Smooth muscle cell (in vitro differentiated cells): ENCODE measurements at regions not wholly inside any gene's neighbourhood (a gene's known extent, or its start where the extent isn't known, plus 50 kb on each side); places are given as distances from the start of the nearest gene placed in this dataset.
"Not testable (repeated sequence)": the region's sequence is repeated elsewhere in the genome, so short reads cannot be mapped to it uniquely, and the experiment has no call there.

Experiments used
- DNase-seq: peaks from one replicate; lab custom pipeline; 2025; ENCODE audit not compliant: unreplicated experiment; lab: John Stamatoyannopoulos, UW
- H2AFZ ChIP-seq: fragments of 200-600 bp; sonication (generic); 2 replicates; pipeline ENCODE4 v1.6.0; 2016; ENCODE audit warnings: antibody characterized with exemption, low read depth, mild to moderate bottlenecking
- H3F3A ChIP-seq: fragments of 200-600 bp; sonication (generic); 2 replicates; pipeline ENCODE4 v1.6.0; 2017; ENCODE audit warnings: antibody characterized with exemption, low read depth
- H3K27ac ChIP-seq: fragments of 200-600 bp; sonication (generic); 2 replicates; pipeline ENCODE4 v1.5.1; 2016; ENCODE audit warnings: low read depth, mild to moderate bottlenecking
- H3K27me3 ChIP-seq: fragments of 200-600 bp; sonication (generic); 2 replicates; pipeline ENCODE4 v1.6.1; 2016; ENCODE audit warnings: low read depth, mild to moderate bottlenecking
- H3K36me3 ChIP-seq: fragments of 200-600 bp; sonication (generic); 2 replicates; pipeline ENCODE4 v1.5.1; 2016; ENCODE audit warnings: low read depth
- H3K4me1 ChIP-seq: fragments of 200-600 bp; sonication (generic); 2 replicates; pipeline ENCODE4 v1.5.1; 2016; ENCODE audit warnings: low read depth
- H3K4me2 ChIP-seq: fragments of 200-600 bp; sonication (generic); 2 replicates; pipeline ENCODE4 v1.6.0; 2016; ENCODE audit warnings: mild to moderate bottlenecking
- H3K4me3 ChIP-seq: fragments of 200-600 bp; sonication (generic); 2 replicates; pipeline ENCODE4 v1.5.1; 2016; ENCODE audit warnings: mild to moderate bottlenecking
- H3K79me2 ChIP-seq: fragments of 200-600 bp; sonication (generic); 2 replicates; pipeline ENCODE4 v1.6.0; 2016; ENCODE audit warnings: low read depth, mild to moderate bottlenecking
- H3K9ac ChIP-seq: fragments of 200-600 bp; sonication (generic); 2 replicates; pipeline ENCODE4 v1.6.0; 2016; ENCODE audit warnings: low read depth
- H3K9me3 ChIP-seq: fragments of 200-600 bp; sonication (generic); replicated peaks from 2 replicates; pipeline ENCODE4 v1.5.1; 2016; ENCODE audit warnings: low read depth
- H4K20me1 ChIP-seq: fragments of 200-600 bp; sonication (generic); 2 replicates; pipeline ENCODE4 v1.6.0; 2016; ENCODE audit warnings: low read depth
- WGBS: methylation state at CpG from one replicate; pipeline ENCODE4 v1.1.7; 2016; ENCODE audit warnings: low lambda C conversion rate; 5-methylcytosine and 5-hydroxymethylcytosine counted together
- TF ChIP-seq, protein P1 (sequence below): fragments of 200-600 bp; sonication (generic); IDR thresholded peaks from 2 replicates; pipeline ENCODE4 v1.5.1; 2017; ENCODE audit warnings: borderline replicate concordance, mild to moderate bottlenecking, antibody characterized with exemption; ENCODE audit not compliant: insufficient read depth, poor library complexity, severe bottlenecking

DNA sequence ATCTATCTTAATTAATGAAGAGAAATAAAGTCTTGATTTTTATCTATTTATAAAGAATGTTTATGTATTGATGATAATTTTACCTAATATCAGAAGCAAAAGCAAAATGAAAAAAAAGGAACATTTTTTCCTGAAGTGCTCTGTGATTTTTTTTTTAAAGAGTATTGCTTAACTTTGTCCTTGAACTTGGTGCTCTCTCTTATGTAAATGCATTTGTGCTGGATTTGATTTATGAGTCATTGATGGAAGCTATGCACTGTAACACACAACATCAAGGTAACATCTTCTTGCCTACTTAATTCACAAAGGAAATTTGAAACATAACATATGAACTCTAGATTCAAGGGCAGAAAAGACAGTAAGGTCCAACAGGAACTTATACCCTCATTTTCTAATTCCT, 312.9 kb upstream of the CDH19 start:
- H3K4me3 ChIP-seq = no peak overlapping the region
- no peaks in the 10 kb centered on the region for H3K4me1 ChIP-seq
- no peak overlapping the region for H3K4me2 ChIP-seq
- no peaks in the 10 kb centered on the region for H3K27me3 ChIP-seq
- no peak overlapping the region for H3K27ac ChIP-seq
- H3K9ac ChIP-seq = no peak overlapping the region
- H3F3A ChIP-seq = no peaks in the 10 kb centered on the region
- TF ChIP-seq, protein P1, sequence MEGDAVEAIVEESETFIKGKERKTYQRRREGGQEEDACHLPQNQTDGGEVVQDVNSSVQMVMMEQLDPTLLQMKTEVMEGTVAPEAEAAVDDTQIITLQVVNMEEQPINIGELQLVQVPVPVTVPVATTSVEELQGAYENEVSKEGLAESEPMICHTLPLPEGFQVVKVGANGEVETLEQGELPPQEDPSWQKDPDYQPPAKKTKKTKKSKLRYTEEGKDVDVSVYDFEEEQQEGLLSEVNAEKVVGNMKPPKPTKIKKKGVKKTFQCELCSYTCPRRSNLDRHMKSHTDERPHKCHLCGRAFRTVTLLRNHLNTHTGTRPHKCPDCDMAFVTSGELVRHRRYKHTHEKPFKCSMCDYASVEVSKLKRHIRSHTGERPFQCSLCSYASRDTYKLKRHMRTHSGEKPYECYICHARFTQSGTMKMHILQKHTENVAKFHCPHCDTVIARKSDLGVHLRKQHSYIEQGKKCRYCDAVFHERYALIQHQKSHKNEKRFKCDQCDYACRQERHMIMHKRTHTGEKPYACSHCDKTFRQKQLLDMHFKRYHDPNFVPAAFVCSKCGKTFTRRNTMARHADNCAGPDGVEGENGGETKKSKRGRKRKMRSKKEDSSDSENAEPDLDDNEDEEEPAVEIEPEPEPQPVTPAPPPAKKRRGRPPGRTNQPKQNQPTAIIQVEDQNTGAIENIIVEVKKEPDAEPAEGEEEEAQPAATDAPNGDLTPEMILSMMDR = no peak
- H4K20me1 ChIP-seq = no peaks in the 10 kb centered on the region
- H2AFZ ChIP-seq = no peak overlapping the region
- H3K36me3 ChIP-seq = no peaks in the 10 kb centered on the region
- H3K9me3 ChIP-seq = no peaks in the 10 kb centered on the region
- DNase-seq = no peak
- no peaks in the 10 kb centered on the region for H3K79me2 ChIP-seq

DNA sequence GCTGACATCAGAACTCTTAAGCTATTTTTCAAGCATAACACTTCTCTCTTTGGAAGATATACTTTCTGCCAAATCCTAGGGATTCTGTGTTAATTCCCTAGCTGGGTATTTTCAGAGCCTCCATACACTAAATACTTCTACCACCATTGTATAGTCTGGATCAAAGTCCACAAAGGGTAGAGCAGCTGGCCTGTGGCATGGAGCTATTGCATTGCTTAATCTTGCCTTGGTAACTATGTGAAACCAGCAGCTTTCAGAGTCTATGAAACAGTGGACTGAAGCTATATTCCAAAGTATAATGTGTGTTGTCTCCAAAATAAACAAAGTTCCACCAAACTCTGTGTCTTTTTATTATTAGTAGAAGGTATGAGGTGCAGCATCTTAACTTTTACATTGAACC, 296.9 kb upstream of the CDH19 start:
- Histone ChIP-seq H3K4me1 (no peaks in the 10 kb centered on the region), H2AFZ (no peak overlapping the region), H3K79me2 (no peaks in the 10 kb centered on the region), H3K4me2 (no peak overlapping the region), H3F3A (no peaks in the 10 kb centered on the region), H3K4me3 (no peak overlapping the region), H3K27ac (no peak overlapping the region), H3K9me3 (no peaks in the 10 kb centered on the region), H3K9ac (no peak overlapping the region), H4K20me1 (no peaks in the 10 kb centered on the region), H3K27me3 (no peaks in the 10 kb centered on the region), H3K36me3 (no peaks in the 10 kb centered on the region)
- no peak for DNase-seq
- TF ChIP-seq, protein P1 = no peak

DNA sequence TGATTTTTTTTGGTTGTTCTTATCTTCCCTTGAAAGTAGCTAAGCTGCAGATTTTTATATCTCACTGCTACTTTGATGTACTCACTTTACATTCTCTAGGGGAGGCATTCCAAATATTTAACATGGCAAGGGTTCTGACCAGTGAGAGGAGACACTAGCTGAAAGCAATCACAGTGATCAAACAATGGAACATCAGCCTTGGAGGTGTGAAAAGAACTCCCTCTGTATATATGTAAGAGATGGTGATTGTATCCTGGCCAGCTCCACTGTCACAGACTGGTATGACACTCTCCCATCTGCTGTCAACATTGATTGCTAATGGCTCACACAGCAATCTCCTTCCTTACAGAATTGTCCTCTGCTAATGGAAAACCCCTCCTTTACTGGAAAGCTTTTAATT, 291.7 kb upstream of the CDH19 start:
- no peaks in the 10 kb centered on the region for H4K20me1 ChIP-seq
- H3K9me3 ChIP-seq = no peaks in the 10 kb centered on the region
- H2AFZ ChIP-seq = no peak overlapping the region
- H3F3A ChIP-seq = no peaks in the 10 kb centered on the region
- H3K4me3 ChIP-seq = no peak overlapping the region
- no peak for DNase-seq
- H3K4me2 ChIP-seq = no peak overlapping the region
- H3K27ac ChIP-seq = no peak overlapping the region
- no peaks in the 10 kb centered on the region for H3K36me3 ChIP-seq
- H3K79me2 ChIP-seq = no peaks in the 10 kb centered on the region
- H3K27me3 ChIP-seq = no peaks in the 10 kb centered on the region
- H3K4me1 ChIP-seq = no peaks in the 10 kb centered on the region
- H3K9ac ChIP-seq = no peak overlapping the region
- TF ChIP-seq, protein P1 = no peak

DNA sequence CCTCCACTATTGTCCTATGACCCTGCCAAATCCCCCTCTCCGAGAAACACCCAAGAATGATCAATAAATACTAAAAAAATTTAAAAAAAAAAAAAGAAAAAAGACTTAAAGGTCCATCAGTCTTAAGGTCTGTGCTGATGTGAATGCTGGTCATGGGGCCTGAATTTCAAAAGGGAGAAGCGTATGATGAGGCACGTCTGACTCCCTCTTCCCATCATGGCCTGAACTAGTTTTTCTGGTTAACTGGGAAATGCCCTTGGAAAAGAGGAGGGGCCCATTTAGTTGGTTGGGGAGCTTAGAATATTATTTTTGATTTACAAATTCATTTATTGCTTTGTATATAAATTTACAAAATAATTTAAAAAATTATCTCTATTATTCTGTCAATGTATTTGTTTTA, 291.0 kb upstream of the CDH19 start:
- H3K27ac ChIP-seq = no peak overlapping the region
- no peak overlapping the region for H2AFZ ChIP-seq
- WGBS = 78% methylated on average over 3 of the region's 3 CpGs
- no peaks in the 10 kb centered on the region for H4K20me1 ChIP-seq
- no peaks in the 10 kb centered on the region for H3K4me1 ChIP-seq
- H3K4me3 ChIP-seq = no peak overlapping the region
- TF ChIP-seq, protein P1 = no peak
- DNase-seq = no peak
- no peaks in the 10 kb centered on the region for H3K9me3 ChIP-seq
- no peak overlapping the region for H3K4me2 ChIP-seq
- H3K36me3 ChIP-seq = no peaks in the 10 kb centered on the region
- H3K27me3 ChIP-seq = no peaks in the 10 kb centered on the region
- no peaks in the 10 kb centered on the region for H3F3A ChIP-seq
- H3K9ac ChIP-seq = no peak overlapping the region
- no peaks in the 10 kb centered on the region for H3K79me2 ChIP-seq

DNA sequence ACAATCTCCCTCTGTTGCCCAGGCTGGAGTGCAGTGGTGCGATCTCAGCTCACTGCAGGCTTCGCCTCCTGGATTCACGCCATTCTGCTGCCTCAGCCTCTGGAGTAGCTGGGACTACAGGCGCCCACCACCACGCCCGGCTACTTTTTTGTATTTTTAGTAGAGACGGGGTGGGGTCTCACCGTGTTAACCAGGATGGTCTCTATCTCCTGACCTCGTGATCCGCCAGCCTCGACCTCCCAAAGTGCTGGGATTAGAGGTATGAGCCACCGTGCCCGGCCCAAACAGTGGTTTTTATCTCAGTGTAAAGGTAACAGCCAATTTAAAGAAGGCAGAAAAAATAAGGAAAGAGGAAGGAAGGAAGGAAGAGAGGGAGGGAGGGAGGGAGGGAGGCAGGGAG, 288.5 kb upstream of the CDH19 start:
- H3K9me3 ChIP-seq, H3K4me3 ChIP-seq, H3K4me1 ChIP-seq, H4K20me1 ChIP-seq, H3K36me3 ChIP-seq, DNase-seq, H2AFZ ChIP-seq, H3F3A ChIP-seq, H3K4me2 ChIP-seq, H3K79me2 ChIP-seq, H3K27ac ChIP-seq, H3K9ac ChIP-seq, H3K27me3 ChIP-seq: not testable (repeated sequence)
- 96% methylated on average over 13 of the region's 13 CpGs for WGBS
